DND-41 (cell line): ENCODE measurements at regions not wholly inside any gene's neighbourhood (a gene's known extent, or its start where the extent isn't known, plus 50 kb on each side); places are given as distances from the start of the nearest gene placed in this dataset.

ENCODE experiments used
- CTCF ChIP-seq: IDR thresholded peaks from 2 replicates; pipeline ENCODE4 v1.5.1; 2012; ENCODE audit warnings: borderline replicate concordance, low read length, moderate library complexity, mild to moderate bottlenecking; ENCODE audit not compliant: poor library complexity, severe bottlenecking; ENCODE audit errors: extremely low read depth
- EZH2 ChIP-seq: IDR thresholded peaks from 3 replicates; pipeline ENCODE4 v1.6.1; 2012; ENCODE audit warnings: borderline replicate concordance, low read depth, mild to moderate bottlenecking, moderate library complexity, low read length, inconsistent platforms; ENCODE audit not compliant: severe bottlenecking

- TF ChIP-seq CTCF = no peak
- no peak for TF ChIP-seq EZH2
Measured at GRCh38 chr5:68093455-68094159, 121.9 kb upstream of the PIK3R1 start.
